H1 (cell line): ENCODE measurements at regions not wholly inside any gene's neighbourhood (a gene's known extent, or its start where the extent isn't known, plus 50 kb on each side); places are given as distances from the start of the nearest gene placed in this dataset.

ENCODE experiments used
- CTCF ChIA-PET: fragments of 300-600 bp; sonication (Branson Sonifier 250); formaldehyde crosslinking; loops from one replicate; lab custom pipeline; 2021; ENCODE audit not compliant: partially characterized antibody; lab: Charles Lee
- POLR2A ChIA-PET: fragments of 300-600 bp; sonication (Branson Sonifier 250); formaldehyde crosslinking; loops from one replicate; lab custom pipeline; 2021; ENCODE audit warnings: inconsistent platforms; ENCODE audit not compliant: partially characterized antibody; lab: Charles Lee
- DNase-seq, 2 experiments: peaks; one replicate each; pipeline versions ENCODE4 v3.0.0 to v3.0.0-alpha.2; 2010 to 2022; ENCODE audit warnings: low spot score in 2 of 2, low read depth in 1 of 2, mixed read lengths in 1 of 2
- FAIRE-seq: peaks from 2 replicates; lab custom pipeline; 2011; peaks lifted over from hg19 to GRCh38; lab: Jason Lieb, UNC
- H2AFZ ChIP-seq: 2 replicates; pipeline ENCODE4 v1.8.1; 2012; ENCODE audit warnings: low read length, inconsistent platforms
- H2AK5ac ChIP-seq: 2 replicates; pipeline ENCODE4 v1.6.1; 2013; ENCODE audit warnings: low read depth, low read length
- H2BK120ac ChIP-seq: replicated peaks from 2 replicates; pipeline ENCODE3; 2013; ENCODE audit warnings: low read depth, low read length, inconsistent platforms
- H2BK12ac ChIP-seq: 2 replicates; pipeline ENCODE4 v1.6.1; 2013; ENCODE audit warnings: low read depth, low read length
- H2BK15ac ChIP-seq: 2 replicates; pipeline ENCODE4 v1.6.1; 2013; ENCODE audit warnings: low read length
- H2BK20ac ChIP-seq: 2 replicates; pipeline ENCODE4 v1.6.1; 2013; ENCODE audit warnings: low read length
- H2BK5ac ChIP-seq: 2 replicates; pipeline ENCODE4 v1.6.1; 2013; ENCODE audit warnings: low read depth, low read length
- H3K14ac ChIP-seq: 2 replicates; pipeline ENCODE4 v1.6.1; 2013; ENCODE audit warnings: inconsistent platforms; ENCODE audit not compliant: insufficient read length
- H3K18ac ChIP-seq: 2 replicates; pipeline ENCODE4 v1.6.1; 2013; ENCODE audit warnings: low read length; ENCODE audit errors: extremely low read depth
- H3K23ac ChIP-seq: 2 replicates; pipeline ENCODE4 v1.6.1; 2013; ENCODE audit warnings: inconsistent platforms; ENCODE audit not compliant: insufficient read length
- H3K23me2 ChIP-seq: 2 replicates; pipeline ENCODE4 v1.6.1; 2013; ENCODE audit warnings: low read depth, low read length
- H3K27ac ChIP-seq: 2 replicates; pipeline ENCODE4 v1.6.1; 2011; ENCODE audit warnings: low read depth, low read length, inconsistent platforms
- H3K27me3 ChIP-seq, 4 experiments: replicated peaks in 1 of 4; 1 replicate in 1 of 4; 2 replicates in 3 of 4; pipeline versions ENCODE4 v1.6.1 to v1.8.1; 2011 to 2013; ENCODE audit warnings: low read length in 3 of 4, mild to moderate bottlenecking in 3 of 4, inconsistent platforms in 2 of 4, mixed read lengths in 2 of 4, moderate library complexity in 1 of 4; ENCODE audit not compliant: control insufficient read depth in 3 of 4, insufficient read depth in 3 of 4; ENCODE audit errors: extremely low read depth in 1 of 4
- H3K36me3 ChIP-seq, 4 experiments: 2 replicates each; pipeline versions ENCODE4 v1.6.1 to v1.8.1; 2011 to 2013; ENCODE audit warnings: mild to moderate bottlenecking in 4 of 4, low read length in 3 of 4, moderate library complexity in 2 of 4, control low read depth in 1 of 4, inconsistent platforms in 1 of 4; ENCODE audit not compliant: insufficient read depth in 4 of 4, control insufficient read depth in 2 of 4
- H3K4ac ChIP-seq: replicated peaks from 2 replicates; pipeline ENCODE3; 2013; ENCODE audit warnings: low read length, low read depth, mixed read lengths, inconsistent platforms; ENCODE audit not compliant: insufficient read length
- H3K4me1 ChIP-seq, 4 experiments: replicated peaks in 1 of 4; 1 replicate in 1 of 4; 2 replicates in 3 of 4; pipeline versions ENCODE4 v1.6.1 to v1.8.1; 2011 to 2013; ENCODE audit warnings: low read length in 3 of 4, inconsistent platforms in 2 of 4, mixed read lengths in 1 of 4; ENCODE audit not compliant: insufficient read depth in 4 of 4, control insufficient read depth in 3 of 4
- H3K4me2 ChIP-seq, 2 experiments: 2 replicates each; pipeline versions ENCODE4 v1.6.1 to v1.8.1; 2011 to 2013; ENCODE audit warnings: low read depth in 2 of 2, low read length in 2 of 2, control low read depth in 1 of 2, inconsistent platforms in 1 of 2, mild to moderate bottlenecking in 1 of 2; ENCODE audit not compliant: insufficient read depth in 1 of 2
- H3K4me3 ChIP-seq, 4 experiments: fragments of 200-600, 300-600 bp in 1 of 4; sonication (generic), shearing (Covaris generic), sonication (Bioruptor Twin) in 1 of 4; 2 replicates each; pipeline versions ENCODE4 v1.5.1 to v1.8.1; 2011 to 2016; ENCODE audit warnings: low read length in 4 of 4, low read depth in 3 of 4, control low read depth in 2 of 4, inconsistent platforms in 2 of 4, mild to moderate bottlenecking in 2 of 4, mixed read lengths in 1 of 4, moderate library complexity in 1 of 4; ENCODE audit not compliant: insufficient read depth in 2 of 4; ENCODE audit errors: extremely low read depth in 1 of 4
- H3K56ac ChIP-seq: replicated peaks from 2 replicates; pipeline ENCODE3; 2013; ENCODE audit warnings: low read depth, mild to moderate bottlenecking, mixed read lengths, low read length, inconsistent platforms; ENCODE audit not compliant: insufficient read length
- H3K79me1 ChIP-seq: 2 replicates; pipeline ENCODE4 v1.6.1; 2013; ENCODE audit warnings: low read depth, low read length, control low read depth
- H3K79me2 ChIP-seq, 2 experiments: 2 replicates each; pipeline versions ENCODE4 v1.6.1 to v1.8.1; 2012 to 2013; ENCODE audit warnings: low read length in 2 of 2, mild to moderate bottlenecking in 2 of 2, inconsistent platforms in 1 of 2; ENCODE audit not compliant: insufficient read depth in 2 of 2, control insufficient read depth in 1 of 2
- H3K9ac ChIP-seq, 4 experiments: replicated peaks in 1 of 4; 1 replicate in 1 of 4; 2 replicates in 3 of 4; pipeline versions ENCODE4 v1.6.1 to v1.8.1; 2011 to 2013; ENCODE audit warnings: low read depth in 3 of 4, low read length in 3 of 4, control low read depth in 2 of 4, mild to moderate bottlenecking in 2 of 4, moderate library complexity in 2 of 4, inconsistent platforms in 1 of 4; ENCODE audit errors: extremely low read depth in 1 of 4
- H3K9me3 ChIP-seq, 2 experiments: 2 replicates each; pipeline versions ENCODE4 v1.6.1 to v1.8.1; 2012 to 2013; ENCODE audit warnings: mild to moderate bottlenecking in 2 of 2, moderate library complexity in 2 of 2, control low read depth in 1 of 2, inconsistent platforms in 1 of 2, low read depth in 1 of 2, low read length in 1 of 2, mixed read lengths in 1 of 2; ENCODE audit not compliant: insufficient read depth in 2 of 2
- H4K20me1 ChIP-seq, 2 experiments: replicated peaks in 1 of 2; 2 replicates each; pipeline versions ENCODE3 to v1.8.1; 2011 to 2013; ENCODE audit warnings: inconsistent platforms in 2 of 2, low read length in 2 of 2, mild to moderate bottlenecking in 1 of 2; ENCODE audit not compliant: insufficient read depth in 2 of 2, control insufficient read depth in 1 of 2
- H4K5ac ChIP-seq: 2 replicates; pipeline ENCODE4 v1.6.1; 2013; ENCODE audit warnings: low read length, low read depth, mixed read lengths, inconsistent platforms; ENCODE audit not compliant: insufficient read length
- H4K8ac ChIP-seq: 2 replicates; pipeline ENCODE4 v1.8.0; 2013; ENCODE audit warnings: mild to moderate bottlenecking, moderate library complexity, low read length, inconsistent platforms; ENCODE audit not compliant: insufficient read depth; ENCODE audit errors: extremely low read depth
- H4K91ac ChIP-seq: replicated peaks from 2 replicates; pipeline ENCODE3; 2013; ENCODE audit warnings: low read length, mixed read lengths, inconsistent platforms; ENCODE audit not compliant: insufficient read length
- BCL11A ChIP-seq, 2 experiments: IDR thresholded peaks; one replicate each; pipeline ENCODE4 v1.6.1; 2011; ENCODE audit warnings: low read depth in 2 of 2, low read length in 2 of 2, mild to moderate bottlenecking in 2 of 2
- CEBPB ChIP-seq: IDR thresholded peaks from 2 replicates; pipeline ENCODE4 v1.6.1; 2012; ENCODE audit warnings: low read depth, low read length
- MAFK ChIP-seq: IDR thresholded peaks from 2 replicates; pipeline ENCODE4 v1.6.1; 2012; ENCODE audit warnings: low read depth, mild to moderate bottlenecking, improper control_type of control experiment, low read length
- SIRT6 ChIP-seq: IDR thresholded peaks from one replicate; pipeline ENCODE4 v1.7.1; 2012; ENCODE audit warnings: low read length, inconsistent platforms
- SIX5 ChIP-seq: IDR thresholded peaks from 2 replicates; pipeline ENCODE4 v1.6.1; 2011; ENCODE audit warnings: mild to moderate bottlenecking, low read depth, low read length
- SP4 ChIP-seq: IDR thresholded peaks from 2 replicates; pipeline ENCODE4 v1.6.1; 2012; ENCODE audit warnings: low read length, inconsistent platforms
- TAF1 ChIP-seq: IDR thresholded peaks from 2 replicates; pipeline ENCODE4 v1.6.1; 2011; ENCODE audit warnings: mild to moderate bottlenecking, low read depth, low read length
- TEAD4 ChIP-seq: IDR thresholded peaks from 2 replicates; pipeline ENCODE4 v1.6.1; 2012; ENCODE audit warnings: low read depth, low read length, inconsistent platforms, mixed read lengths
- WGBS, 2 experiments: shearing (Covaris generic) in 1 of 2; methylation state at CpG; one replicate each; pipeline versions ENCODE4 v1.1.6 to v1.1.7; 2013 to 2015; ENCODE audit warnings: low lambda C conversion rate in 2 of 2, mixed read lengths in 2 of 2, inconsistent platforms in 1 of 2, low coverage in 1 of 2, missing lambda C conversion rate in 1 of 2; ENCODE audit not compliant: insufficient replicate concordance in 2 of 2, insufficient coverage in 1 of 2, insufficient read length in 1 of 2; ENCODE audit errors: extremely low coverage in 1 of 2, missing lambda C conversion rate in 1 of 2; 5-methylcytosine and 5-hydroxymethylcytosine counted together

- DNase-seq (peak in 1 of 2 experiments; percentile 22), FAIRE-seq (no peak)
- no peak overlapping the region for H3K14ac ChIP-seq
- no peaks in the 10 kb centered on the region for H3K79me2 ChIP-seq
- no peak overlapping the region for H2BK15ac ChIP-seq
- no peaks in the 10 kb centered on the region for H3K79me1 ChIP-seq
- no peak overlapping the region for H3K23ac ChIP-seq
- no peak overlapping the region for H2AFZ ChIP-seq
- ChIA-PET CTCF (interaction anchor here (0.9 to 3.1 kb wide), 3 partner anchors 9 to 17 kb away, joined by 3 to 16 read pairs (median 4); no protein-coding TSS in a partner anchor), POLR2A (no interaction called here)
- peak overlapping the region; percentile 25 for H4K91ac ChIP-seq
- 94% methylated on average over 5 of the region's 5 CpGs; no CpG with 5 or more reads in 1 of the 2 experiments for WGBS, 2 experiments
- peaks cover 4% of the 10 kb centered on the region; the same call in 1 of the 2 replicates for H3K23me2 ChIP-seq
- H3K4ac ChIP-seq = no peak overlapping the region
- no peaks in the 10 kb centered on the region for H3K9me3 ChIP-seq
- no peaks in the 10 kb centered on the region for H3K4me1 ChIP-seq
- no peak overlapping the region for H4K5ac ChIP-seq
- no peak overlapping the region for H3K4me3 ChIP-seq
- H3K56ac ChIP-seq = no peak overlapping the region
- no peaks in the 10 kb centered on the region; a peak in 1 of 7 replicates for H3K27me3 ChIP-seq
- H3K27ac ChIP-seq = no peak overlapping the region
- H2BK12ac ChIP-seq = no peak overlapping the region
- no peaks in the 10 kb centered on the region for H4K20me1 ChIP-seq
- H4K8ac ChIP-seq = no peak overlapping the region; the same call in 1 of the 2 replicates
- no peak overlapping the region for H2BK5ac ChIP-seq
- no peaks in the 10 kb centered on the region for H3K36me3 ChIP-seq
- H3K18ac ChIP-seq = no peak overlapping the region
- H2BK20ac ChIP-seq = no peak overlapping the region
- H2AK5ac ChIP-seq = no peak overlapping the region
- H2BK120ac ChIP-seq = no peak overlapping the region
- no peak overlapping the region for H3K9ac ChIP-seq
- no peak for TF ChIP-seq BCL11A (IDR thresholded peaks at IDR 0.05; ENCODE audit: low read depth in 2 of 2, low read length in 2 of 2)
- no peak for TF ChIP-seq SIX5
- no peak for TF ChIP-seq CEBPB
- TF ChIP-seq TEAD4 = no peak
- no peak for TF ChIP-seq MAFK
- TF ChIP-seq TAF1 = no peak
- TF ChIP-seq SIRT6 = no peak
- no peak for TF ChIP-seq SP4
- no peak overlapping the region for H3K4me2 ChIP-seq
Measured at GRCh38 chr2:128456281-128456680, 137.6 kb upstream of the HS6ST1 start.
